K562 (cell line): ENCODE measurements at regions not wholly inside any gene's neighbourhood (a gene's known extent, or its start where the extent isn't known, plus 50 kb on each side); places are given as distances from the start of the nearest gene placed in this dataset.

ENCODE experiments used
- CUX1 ChIP-seq: fragments of 200-800 bp; sonication (Bioruptor generic); IDR thresholded peaks from 2 replicates; pipeline ENCODE4 v1.6.1; 2016; ENCODE audit warnings: missing genetic modification characterization, missing compliant biosample characterization
- DACH1 ChIP-seq: fragments of 450-650 bp; IDR thresholded peaks from 2 replicates; pipeline ENCODE4 v1.6.1; 2018; ENCODE audit not compliant: partially characterized antibody
- EP300 ChIP-seq: IDR thresholded peaks from 2 replicates; pipeline ENCODE4 v1.6.1; 2012; ENCODE audit warnings: low read length, improper control_type of control experiment
- KLF10 ChIP-seq: fragments of 250-450 bp; sonication (Bioruptor Pico); IDR thresholded peaks from 2 replicates; pipeline ENCODE4 v1.6.1; 2021; ENCODE audit warnings: matching md5 sums
- MLX ChIP-seq, 2 experiments: fragments of 450-650 bp in 1 of 2; sonication (generic) in 1 of 2; formaldehyde crosslinking; conservative IDR thresholded peaks; 2 replicates each; pipeline versions ENCODE4 v1.4.0 to v1.8.1; 2020 to 2022; ENCODE audit warnings: mild to moderate bottlenecking in 1 of 2, missing genetic modification reagents in 1 of 2
- TAF7 ChIP-seq: fragments of 450-650 bp; IDR thresholded peaks from 2 replicates; pipeline ENCODE4 v1.6.1; 2016; ENCODE audit warnings: missing genetic modification characterization, missing compliant biosample characterization
- TEAD4 ChIP-seq, 2 experiments: sonication (generic) in 1 of 2; formaldehyde crosslinking in 1 of 2; IDR thresholded peaks; 2 replicates each; pipeline versions ENCODE4 v1.6.1 to v1.8.0; 2012 to 2022; ENCODE audit warnings: borderline replicate concordance in 1 of 2, inconsistent platforms in 1 of 2, low read length in 1 of 2, mild to moderate bottlenecking in 1 of 2, missing genetic modification reagents in 1 of 2
- ZFP30 ChIP-seq: fragments of 250-450 bp; sonication (Bioruptor Pico); IDR thresholded peaks from 2 replicates; pipeline ENCODE4 v1.8.0; 2022; ENCODE audit warnings: moderate library complexity, mild to moderate bottlenecking, inconsistent platforms, borderline replicate concordance
- ZNF561 ChIP-seq: fragments of 450-650 bp; formaldehyde crosslinking; conservative IDR thresholded peaks from 2 replicates; pipeline ENCODE4 v1.4.0; 2020; ENCODE audit warnings: mild to moderate bottlenecking, moderate library complexity

GRCh38 chr17:79224903-79225302 is 150.3 kb downstream of the ENGASE start (continued):
- TF ChIP-seq TEAD4 (IDR thresholded peaks at IDR 0.05; ENCODE audit: low read length) (no peak), TEAD4 (CRISPR knock-in tag; IDR thresholded peaks at IDR 0.05; ENCODE audit: borderline replicate concordance) (no peak), KLF10 (CRISPR knock-in tag) (no peak), CUX1 (CRISPR knock-in tag) (no peak), EP300 (no peak), DACH1 (no peak), MLX (CRISPR knock-in tag; conservative IDR thresholded peaks at IDR 0.05) (no peak), ZNF561 (no peak), ZFP30 (CRISPR knock-in tag) (no peak), TAF7 (no peak)
